Adipocyte (in vitro differentiated cells): ENCODE measurements at regions not wholly inside any gene's neighbourhood (a gene's known extent, or its start where the extent isn't known, plus 50 kb on each side); places are given as distances from the start of the nearest gene placed in this dataset.

ENCODE experiments used
- DNase-seq: peaks from one replicate; pipeline ENCODE4 v3.0.0-alpha.2; 2015; ENCODE audit warnings: low read depth
- H3K27me3 ChIP-seq: replicated peaks from 2 replicates; pipeline ENCODE4 v1.7.0; 2013; ENCODE audit warnings: mild to moderate bottlenecking, low read length, moderate library complexity; ENCODE audit not compliant: control insufficient read depth, insufficient read depth
- H3K36me3 ChIP-seq: 2 replicates; pipeline ENCODE4 v1.7.0; 2013; ENCODE audit warnings: low read length, mild to moderate bottlenecking, moderate library complexity; ENCODE audit not compliant: control insufficient read depth, insufficient read depth, severe bottlenecking
- H3K4me1 ChIP-seq: 2 replicates; pipeline ENCODE4 v1.7.0; 2013; ENCODE audit warnings: mild to moderate bottlenecking, low read length, moderate library complexity; ENCODE audit not compliant: control insufficient read depth, insufficient read depth
- H3K4me3 ChIP-seq: 2 replicates; pipeline ENCODE4 v1.7.0; 2013; ENCODE audit warnings: mild to moderate bottlenecking, low read length, moderate library complexity
- H3K9ac ChIP-seq: 2 replicates; pipeline ENCODE4 v1.7.0; 2013; ENCODE audit warnings: mild to moderate bottlenecking, low read length, moderate library complexity
- H3K9me3 ChIP-seq: 2 replicates; pipeline ENCODE4 v1.7.0; 2013; ENCODE audit warnings: mild to moderate bottlenecking, low read length, moderate library complexity; ENCODE audit not compliant: control insufficient read depth

GRCh38 chr18:3328532-3328931, 66.6 kb downstream of the MYL12B start:
- no peak overlapping the region for H3K9ac ChIP-seq
- no peak for DNase-seq
- peaks cover 11% of the 10 kb centered on the region for H3K4me1 ChIP-seq
- no peaks in the 10 kb centered on the region for H3K36me3 ChIP-seq
- no peaks in the 10 kb centered on the region for H3K9me3 ChIP-seq
- H3K4me3 ChIP-seq: no peak overlapping the region
- H3K27me3 ChIP-seq: no peaks in the 10 kb centered on the region

- H3K4me1 ChIP-seq: peaks cover 6% of the 10 kb centered on the region
- no peak for DNase-seq
These were observed 67.5 kb downstream of the MYL12B start for GRCh38 chr18:3329471-3329870.

GRCh38 chr18:3329872-3330271, 67.9 kb downstream of the MYL12B start:
- no peaks in the 10 kb centered on the region for H3K27me3 ChIP-seq
- DNase-seq: no peak
- H3K9me3 ChIP-seq: no peaks in the 10 kb centered on the region
- H3K4me3 ChIP-seq: no peak overlapping the region
- H3K36me3 ChIP-seq: no peaks in the 10 kb centered on the region
- H3K9ac ChIP-seq: no peak overlapping the region
- peaks cover 6% of the 10 kb centered on the region for H3K4me1 ChIP-seq

More at GRCh38 chr18:3329471-3329870, 67.5 kb downstream of the MYL12B start:
- no peak overlapping the region for H3K4me3 ChIP-seq
- no peaks in the 10 kb centered on the region for H3K27me3 ChIP-seq
- H3K36me3 ChIP-seq: no peaks in the 10 kb centered on the region
- H3K9me3 ChIP-seq: no peaks in the 10 kb centered on the region
- H3K9ac ChIP-seq: no peak overlapping the region

GRCh38 chr18:3330622-3331021, 68.7 kb downstream of the MYL12B start:
- no peak overlapping the region for H3K4me3 ChIP-seq
- no peaks in the 10 kb centered on the region for H3K27me3 ChIP-seq
- no peak for DNase-seq
- H3K4me1 ChIP-seq: peaks cover 6% of the 10 kb centered on the region
- H3K36me3 ChIP-seq: no peaks in the 10 kb centered on the region
- no peak overlapping the region for H3K9ac ChIP-seq
- no peaks in the 10 kb centered on the region for H3K9me3 ChIP-seq

- H3K27me3 ChIP-seq: no peaks in the 10 kb centered on the region
- no peaks in the 10 kb centered on the region for H3K9me3 ChIP-seq
- H3K9ac ChIP-seq: no peak overlapping the region
- H3K36me3 ChIP-seq: no peaks in the 10 kb centered on the region
- peaks cover 6% of the 10 kb centered on the region for H3K4me1 ChIP-seq
- no peak overlapping the region for H3K4me3 ChIP-seq
- peak; percentile 45 for DNase-seq
These were observed 70.4 kb downstream of the MYL12B start for GRCh38 chr18:3332376-3332775.

GRCh38 chr18:3333056-3333720, 71.3 kb downstream of the MYL12B start:
- no peaks in the 10 kb centered on the region for H3K36me3 ChIP-seq
- no peaks in the 10 kb centered on the region for H3K9me3 ChIP-seq
- peaks cover 6% of the 10 kb centered on the region for H3K4me1 ChIP-seq
- no peak overlapping the region for H3K4me3 ChIP-seq
- H3K9ac ChIP-seq: no peak overlapping the region
- no peak for DNase-seq
- H3K27me3 ChIP-seq: no peaks in the 10 kb centered on the region

- DNase-seq: no peak
- Histone ChIP-seq H3K9ac (no peak overlapping the region), H3K9me3 (no peaks in the 10 kb centered on the region), H3K4me1 (peaks cover 6% of the 10 kb centered on the region), H3K36me3 (no peaks in the 10 kb centered on the region), H3K27me3 (no peaks in the 10 kb centered on the region), H3K4me3 (no peak overlapping the region)
These were observed 71.9 kb downstream of the MYL12B start for GRCh38 chr18:3333721-3334386.

- H3K27me3 ChIP-seq: no peaks in the 10 kb centered on the region
- DNase-seq: no peak
- no peak overlapping the region for H3K9ac ChIP-seq
- H3K36me3 ChIP-seq: no peaks in the 10 kb centered on the region
- H3K9me3 ChIP-seq: no peaks in the 10 kb centered on the region
- H3K4me1 ChIP-seq: peaks cover 3% of the 10 kb centered on the region
- no peak overlapping the region for H3K4me3 ChIP-seq
These were observed 78.2 kb downstream of the MYL12B start for GRCh38 chr18:3340015-3340681.

GRCh38 chr18:3340682-3341097, 78.8 kb downstream of the MYL12B start:
- Histone ChIP-seq H3K27me3 (no peaks in the 10 kb centered on the region), H3K36me3 (no peaks in the 10 kb centered on the region), H3K9me3 (no peaks in the 10 kb centered on the region), H3K4me1 (peaks cover 8% of the 10 kb centered on the region), H3K4me3 (no peak overlapping the region), H3K9ac (no peak overlapping the region)
- DNase-seq: no peak

- no peaks in the 10 kb centered on the region for H3K36me3 ChIP-seq
These were observed 80.7 kb downstream of the MYL12B start for GRCh38 chr18:3342628-3343027.

GRCh38 chr18:3345452-3345851, 83.5 kb downstream of the MYL12B start:
- Histone ChIP-seq H3K4me1 (peaks cover 14% of the 10 kb centered on the region), H3K9ac (no peak overlapping the region), H3K4me3 (no peak overlapping the region), H3K27me3 (no peaks in the 10 kb centered on the region), H3K36me3 (no peaks in the 10 kb centered on the region), H3K9me3 (no peaks in the 10 kb centered on the region)
- peak; percentile 61 for DNase-seq

More at GRCh38 chr18:3342628-3343027, 80.7 kb downstream of the MYL12B start:
- no peaks in the 10 kb centered on the region for H3K9me3 ChIP-seq
- DNase-seq: no peak
- H3K4me1 ChIP-seq: peaks cover 14% of the 10 kb centered on the region
- no peaks in the 10 kb centered on the region for H3K27me3 ChIP-seq
- no peak overlapping the region for H3K4me3 ChIP-seq
- no peak overlapping the region for H3K9ac ChIP-seq
